ENCODE measurements at regions not wholly inside any gene's neighbourhood (a gene's known extent, or its start where the extent isn't known, plus 50 kb on each side); places are given as distances from the start of the nearest gene placed in this dataset.

GRCh38 chr13:70384156-70384555, 275.9 kb upstream of the KLHL1 start:
- TF ChIP-seq POLR2A (IDR thresholded peaks at IDR 0.05; ENCODE audit: low read depth, low read length): no peak
- FAIRE-seq: no peak
- no peak for DNase-seq (ENCODE audit: insufficient read length, low spot score)

- no peak for TF ChIP-seq POLR2A (IDR thresholded peaks at IDR 0.05; ENCODE audit: low read depth, low read length)
- FAIRE-seq (no peak), DNase-seq (ENCODE audit: insufficient read length, low spot score) (no peak)
These were observed 272.6 kb upstream of the KLHL1 start for GRCh38 chr13:70380809-70381208.

- TF ChIP-seq POLR2A (IDR thresholded peaks at IDR 0.05; ENCODE audit: low read depth, low read length): no peak
- DNase-seq (ENCODE audit: insufficient read length, low spot score) (no peak), FAIRE-seq (no peak)
These were observed 267.5 kb upstream of the KLHL1 start for GRCh38 chr13:70375718-70376117.

GRCh38 chr13:70370924-70371323, 262.7 kb upstream of the KLHL1 start:
- DNase-seq (ENCODE audit: insufficient read length, low spot score) (no peak), FAIRE-seq (no peak)
- TF ChIP-seq POLR2A (IDR thresholded peaks at IDR 0.05; ENCODE audit: low read depth, low read length): no peak

GRCh38 chr13:70366720-70367119, 258.5 kb upstream of the KLHL1 start:
- no peak for TF ChIP-seq POLR2A (IDR thresholded peaks at IDR 0.05; ENCODE audit: low read depth, low read length)
- DNase-seq (ENCODE audit: insufficient read length, low spot score) (no peak), FAIRE-seq (no peak)

- no peak for FAIRE-seq
- TF ChIP-seq POLR2A (IDR thresholded peaks at IDR 0.05; ENCODE audit: low read depth, low read length): no peak
- DNase-seq (ENCODE audit: insufficient read length, low spot score): no peak
These were observed 255.7 kb upstream of the KLHL1 start for GRCh38 chr13:70363991-70364390.

GRCh38 chr13:70362820-70363570, 254.7 kb upstream of the KLHL1 start:
- TF ChIP-seq POLR2A (IDR thresholded peaks at IDR 0.05; ENCODE audit: low read depth, low read length): no peak
- DNase-seq (ENCODE audit: insufficient read length, low spot score) (no peak), FAIRE-seq (no peak)

- no peak for FAIRE-seq
- no peak for TF ChIP-seq POLR2A (IDR thresholded peaks at IDR 0.05; ENCODE audit: low read depth, low read length)
- DNase-seq (ENCODE audit: insufficient read length, low spot score): no peak
These were observed 248.8 kb upstream of the KLHL1 start for GRCh38 chr13:70357031-70357430.

- no peak for TF ChIP-seq POLR2A (IDR thresholded peaks at IDR 0.05; ENCODE audit: low read depth, low read length)
- DNase-seq (ENCODE audit: insufficient read length, low spot score) (no peak), FAIRE-seq (no peak)
These were observed 244.8 kb upstream of the KLHL1 start for GRCh38 chr13:70353096-70353495.

GRCh38 chr13:70347947-70348620, 239.8 kb upstream of the KLHL1 start:
- no peak for TF ChIP-seq POLR2A (IDR thresholded peaks at IDR 0.05; ENCODE audit: low read depth, low read length)
- no peak for DNase-seq (ENCODE audit: insufficient read length, low spot score)
- FAIRE-seq: no peak

- TF ChIP-seq POLR2A (IDR thresholded peaks at IDR 0.05; ENCODE audit: low read depth, low read length): no peak
- no peak for DNase-seq (ENCODE audit: insufficient read length, low spot score)
These were observed 231.5 kb upstream of the KLHL1 start for GRCh38 chr13:70339738-70340137.

GRCh38 chr13:70338609-70339008, 230.4 kb upstream of the KLHL1 start:
- FAIRE-seq: no peak
- DNase-seq (ENCODE audit: insufficient read length, low spot score): no peak
- TF ChIP-seq POLR2A (IDR thresholded peaks at IDR 0.05; ENCODE audit: low read depth, low read length): no peak

More at GRCh38 chr13:70339738-70340137, 231.5 kb upstream of the KLHL1 start:
- FAIRE-seq: no peak

GRCh38 chr13:70336866-70337265, 228.6 kb upstream of the KLHL1 start:
- DNase-seq (ENCODE audit: insufficient read length, low spot score) (no peak), FAIRE-seq (no peak)
- TF ChIP-seq POLR2A (IDR thresholded peaks at IDR 0.05; ENCODE audit: low read depth, low read length): no peak

GRCh38 chr13:70333752-70334151, 225.5 kb upstream of the KLHL1 start:
- no peak for FAIRE-seq
- TF ChIP-seq POLR2A (IDR thresholded peaks at IDR 0.05; ENCODE audit: low read depth, low read length): no peak
- no peak for DNase-seq (ENCODE audit: insufficient read length, low spot score)
